MCF 10A (cell line): ENCODE measurements at regions not wholly inside any gene's neighbourhood (a gene's known extent, or its start where the extent isn't known, plus 50 kb on each side); places are given as distances from the start of the nearest gene placed in this dataset.

Source experiments
- BruUV-seq: library from RNA; stranded (reverse); fragments of 400-500 nt; replicated peaks from 2 replicates; lab custom pipeline; 2021; lab: Mats Ljungman, UMichigan
- CTCF ChIA-PET: fragments of 300-600 bp; sonication (Branson Sonifier 250); formaldehyde crosslinking; extraction: SDS; loops from one replicate; lab custom pipeline; 2021; ENCODE audit warnings: antibody characterized with exemption, inconsistent platforms; lab: Yijun Ruan, JAX
- POLR2A ChIA-PET: fragments of 300-600, 350-650 bp; sonication (Branson Sonifier 250); formaldehyde crosslinking; extraction: SDS; loops from one replicate; lab custom pipeline; 2020; ENCODE audit warnings: antibody characterized with exemption, inconsistent platforms; lab: Yijun Ruan, JAX
- DNase-seq: peaks from one replicate; pipeline ENCODE4 v3.0.0-alpha.2; 2018; ENCODE audit not compliant: unreplicated experiment
- H3K27ac Mint-ChIP-seq: one replicate; pipeline ENCODE4 v1.8.0; 2022; ENCODE audit warnings: mild to moderate bottlenecking, low read depth, mixed read lengths; ENCODE audit not compliant: unreplicated experiment
- H3K27me3 Mint-ChIP-seq: one replicate; pipeline ENCODE4 v1.8.0; 2022; ENCODE audit warnings: mixed read lengths; ENCODE audit not compliant: insufficient read depth, unreplicated experiment
- H3K36me3 Mint-ChIP-seq: one replicate; pipeline ENCODE4 v1.8.0; 2022; ENCODE audit warnings: mild to moderate bottlenecking, moderate library complexity, mixed read lengths; ENCODE audit not compliant: insufficient read depth, unreplicated experiment
- H3K4me1 Mint-ChIP-seq: one replicate; pipeline ENCODE4 v1.8.0; 2022; ENCODE audit warnings: mixed read lengths; ENCODE audit not compliant: insufficient read depth, unreplicated experiment
- H3K4me3 Mint-ChIP-seq: one replicate; pipeline ENCODE4 v1.8.0; 2022; ENCODE audit warnings: mild to moderate bottlenecking, moderate library complexity, mixed read lengths; ENCODE audit not compliant: unreplicated experiment
- H3K9me3 Mint-ChIP-seq: one replicate; pipeline ENCODE4 v1.8.0; 2022; ENCODE audit warnings: mixed read lengths; ENCODE audit not compliant: unreplicated experiment
- CTCF ChIP-seq: fragments of 200-600 bp; IDR thresholded peaks from one replicate; pipeline ENCODE4 v1.8.0; 2022; ENCODE audit warnings: antibody characterized with exemption, mild to moderate bottlenecking; ENCODE audit not compliant: unreplicated experiment
- intact Hi-C: fragments of 100-400 bp; cut with micrococcal nuclease; formaldehyde crosslinking; loops from 2 replicates; pipeline ENCODE4 v1.14.1; 2022

DNA sequence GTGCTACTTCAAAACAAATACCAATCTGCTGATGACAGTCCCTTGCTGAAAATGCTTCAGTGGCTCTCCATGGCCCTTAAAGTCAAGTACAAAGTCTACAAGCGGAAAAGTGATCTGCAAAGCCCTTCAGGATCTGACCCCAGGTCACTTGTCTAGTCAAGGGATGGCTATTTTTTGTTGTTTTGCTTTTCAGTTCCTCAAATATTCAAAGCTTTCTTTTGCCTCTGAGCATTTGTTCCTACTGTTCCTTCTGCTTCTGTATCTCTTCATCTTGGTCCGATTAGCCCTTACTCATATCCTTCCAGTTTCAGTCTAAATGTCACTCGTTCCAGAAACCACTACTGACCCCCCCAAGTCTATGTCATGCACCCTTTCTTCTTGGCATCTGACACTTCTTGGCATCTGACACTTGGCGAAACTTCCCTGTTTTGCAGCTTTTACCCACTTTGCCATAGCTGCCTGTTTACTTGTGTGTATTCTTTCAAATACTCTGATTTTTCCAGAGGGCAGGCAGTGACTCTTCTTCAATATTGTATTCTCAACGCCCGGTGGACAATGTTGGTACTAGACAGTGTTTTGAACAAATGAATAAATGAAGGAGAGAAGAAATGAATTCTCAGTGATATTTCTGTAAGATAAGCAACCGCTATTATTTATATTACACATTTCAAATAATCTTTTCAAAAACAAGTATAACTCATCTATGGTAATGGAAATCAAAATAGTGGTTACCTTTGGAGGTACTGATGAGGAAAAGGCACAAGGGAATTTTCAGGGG is 175.9 kb upstream of the FN1 start:
- no peak for DNase-seq
- no peaks in the 10 kb centered on the region for H3K36me3 Mint-ChIP-seq
- no peak for TF ChIP-seq CTCF
- peaks cover 21% of the 10 kb centered on the region for H3K4me1 Mint-ChIP-seq
- ChIA-PET POLR2A (interaction anchor here (0.8 to 1.4 kb wide), 2 partner anchors 13 kb away, joined by 3 read pairs; no protein-coding TSS in a partner anchor), CTCF (no interaction called here)
- intact Hi-C loops, result no loop called here
- H3K9me3 Mint-ChIP-seq, result no peaks in the 10 kb centered on the region
- no TSS peak for BruUV-seq
- no peak overlapping the region for H3K4me3 Mint-ChIP-seq
- no peak overlapping the region for H3K27ac Mint-ChIP-seq
- no peaks in the 10 kb centered on the region for H3K27me3 Mint-ChIP-seq

DNA sequence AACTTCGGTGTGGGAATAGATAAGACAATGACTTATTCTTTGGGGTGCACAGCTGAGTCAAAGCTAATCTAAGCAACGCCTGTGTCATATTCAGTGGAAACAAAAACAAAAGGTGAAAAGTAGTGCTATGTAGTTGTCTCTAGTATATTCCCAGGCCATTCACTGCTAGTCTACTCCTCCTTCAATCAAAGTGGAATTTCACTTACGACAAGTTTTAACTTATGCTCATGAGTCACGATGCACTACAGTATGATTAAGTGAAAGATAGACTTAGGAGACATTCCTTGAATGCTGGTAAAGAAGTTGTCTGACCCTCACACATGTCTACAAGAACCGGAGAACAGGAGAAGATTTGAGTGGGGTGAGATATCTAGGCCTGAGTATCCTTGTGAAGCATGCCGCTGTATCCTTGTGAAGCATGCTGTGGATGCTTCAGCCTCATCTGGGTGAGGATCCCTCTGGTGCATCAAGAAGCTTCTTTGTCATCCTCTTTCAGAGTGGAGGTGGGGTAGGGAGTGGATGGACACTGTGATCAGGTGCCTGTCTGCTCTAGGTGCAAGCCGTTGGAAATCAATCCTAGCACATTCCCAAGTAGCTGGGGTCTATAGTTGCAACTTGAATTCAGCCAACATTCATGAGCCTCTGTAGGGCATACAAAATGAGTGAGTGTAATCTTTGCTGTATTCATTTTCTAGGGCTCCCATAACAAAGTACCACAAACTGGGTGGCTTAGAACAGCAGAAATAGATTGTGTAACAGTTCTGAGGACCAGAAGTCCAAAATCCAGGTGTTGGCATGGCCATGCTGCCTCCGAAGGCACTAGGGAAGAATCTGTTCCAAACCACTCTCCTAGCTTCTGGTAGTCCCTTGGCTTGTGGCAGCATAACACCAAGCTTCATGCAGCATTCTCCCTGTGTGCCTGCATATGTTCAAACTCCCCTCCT is 173.5 kb upstream of the FN1 start:
- Mint-ChIP-seq H3K27ac (peak overlapping the region; percentile 42), H3K4me3 (no peak overlapping the region), H3K4me1 (peaks cover 21% of the 10 kb centered on the region), H3K27me3 (no peaks in the 10 kb centered on the region), H3K36me3 (no peaks in the 10 kb centered on the region), H3K9me3 (no peaks in the 10 kb centered on the region)
- intact Hi-C loops, result no loop called here
- DNase-seq, result peak; percentile 60
- no TSS peak for BruUV-seq
- POLR2A ChIA-PET, result interaction anchor here (0.6 to 1.7 kb wide), 4 partner anchors 11 to 22 kb away, joined by 3 to 6 read pairs (median 3); no protein-coding TSS in a partner anchor
- CTCF ChIA-PET, result interaction anchor here (0.7 kb wide), 1 partner anchor 93 kb away, joined by 3 read pairs; no protein-coding TSS in a partner anchor
- TF ChIP-seq CTCF, result no peak

- Mint-ChIP-seq H3K36me3 (no peaks in the 10 kb centered on the region), H3K9me3 (no peaks in the 10 kb centered on the region), H3K27me3 (no peaks in the 10 kb centered on the region), H3K4me1 (peaks cover 12% of the 10 kb centered on the region), H3K4me3 (no peak overlapping the region), H3K27ac (no peak overlapping the region)
- CTCF ChIA-PET, result no interaction called here
- intact Hi-C loops, result no loop called here
- no peak for TF ChIP-seq CTCF
- BruUV-seq, result no TSS peak
- POLR2A ChIA-PET, result interaction anchor here (0.6 kb wide), 1 partner anchor 210 kb away, joined by 3 read pairs; no protein-coding TSS in a partner anchor
- no peak for DNase-seq
Measured at GRCh38 chr2:215607766-215608165, 171.9 kb upstream of the FN1 start.

DNA sequence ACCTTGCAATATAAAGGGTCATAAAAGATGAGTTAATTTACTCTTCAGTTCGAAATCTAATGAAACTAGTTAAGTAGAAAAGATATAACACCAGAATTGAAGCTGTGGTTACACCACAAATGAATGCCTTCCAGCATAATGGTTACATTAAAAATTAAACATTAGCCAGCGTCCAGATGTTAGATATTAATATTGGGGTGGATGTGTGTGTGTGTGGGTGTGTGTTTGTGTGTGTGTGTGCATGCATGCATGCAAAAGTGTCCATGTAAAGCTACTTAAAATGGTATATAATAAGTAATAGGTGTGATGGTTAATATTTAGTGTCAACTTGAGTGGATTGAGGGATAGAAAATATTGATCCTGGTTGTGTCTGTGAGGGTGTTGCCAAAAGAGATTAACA is 170.4 kb upstream of the FN1 start:
- no TSS peak for BruUV-seq
- ChIA-PET CTCF (no interaction called here), POLR2A (no interaction called here)
- H3K36me3 Mint-ChIP-seq, result no peaks in the 10 kb centered on the region
- intact Hi-C loops, result no loop called here
- no peaks in the 10 kb centered on the region for H3K27me3 Mint-ChIP-seq
- no peak for TF ChIP-seq CTCF
- no peak for DNase-seq
- H3K9me3 Mint-ChIP-seq, result no peaks in the 10 kb centered on the region
- no peak overlapping the region for H3K4me3 Mint-ChIP-seq
- H3K4me1 Mint-ChIP-seq, result peaks cover 19% of the 10 kb centered on the region
- no peak overlapping the region for H3K27ac Mint-ChIP-seq
